HCT116 (cell line): ENCODE measurements at regions not wholly inside any gene's neighbourhood (a gene's known extent, or its start where the extent isn't known, plus 50 kb on each side); places are given as distances from the start of the nearest gene placed in this dataset.

Experiments
- ATAC-seq: fragments of 200-7000 bp; cut with Tn5 transposase; 2 replicates; pipeline ENCODE4 v1.9.1; 2020; ENCODE audit warnings: mild to moderate bottlenecking, moderate library complexity
- BruUV-seq: library from RNA; stranded (reverse); fragments of 400-500 nt; replicated peaks from 2 replicates; lab custom pipeline; 2021; lab: Mats Ljungman, UMichigan
- CTCF ChIA-PET: fragments of 300-600 bp; sonication (Branson Sonifier 250); formaldehyde crosslinking; loops from one replicate; lab custom pipeline; 2021; ENCODE audit warnings: antibody characterized with exemption; lab: Charles Lee
- POLR2A ChIA-PET: fragments of 300-600, 350-600 bp; sonication (Branson Sonifier 250); formaldehyde crosslinking; loops from one replicate; lab custom pipeline; 2021; ENCODE audit warnings: antibody characterized with exemption; lab: Charles Lee
- RAD21 ChIA-PET, 2 experiments: fragments of 300-600 bp; sonication (Branson Sonifier 250); formaldehyde crosslinking; loops; one replicate each; lab custom pipeline; 2023; ENCODE audit warnings: low total read pairs in 2 of 2; ENCODE audit not compliant: uncharacterized antibody in 2 of 2, unreplicated experiment in 2 of 2, low non-redundant PET in 1 of 2; lab: Charles Lee
- DNase-seq: peaks from one replicate; pipeline ENCODE4 v3.0.0-alpha.2; 2010; ENCODE audit warnings: low read depth, low spot score
- H2AFZ ChIP-seq: fragments of 200-600 bp; shearing (Covaris generic), sonication (generic); 2 replicates; pipeline ENCODE4 v1.6.1; 2017; ENCODE audit warnings: low read depth, mixed run types, mixed read lengths, antibody characterized with exemption, low read length; ENCODE audit not compliant: poor library complexity, severe bottlenecking
- H3K27ac ChIP-seq: 2 replicates; pipeline ENCODE4 v1.5.1; 2012; ENCODE audit warnings: low read depth, low read length
- H3K27me3 ChIP-seq: fragments of 200-600 bp; sonication (generic); 2 replicates; pipeline ENCODE4 v1.6.1; 2016; ENCODE audit warnings: mixed run types, low read length, mixed read lengths; ENCODE audit not compliant: insufficient read depth
- H3K36me3 ChIP-seq, 2 experiments: fragments of 200-500 bp in 1 of 2; fragments of 200-600 bp in 1 of 2; sonication (Bioruptor generic) in 1 of 2; sonication (generic) in 1 of 2; 2 replicates each; pipeline versions ENCODE4 v1.5.1 to v1.6.1; 2014 to 2016; ENCODE audit warnings: low read length in 2 of 2, inconsistent platforms in 1 of 2, mixed read lengths in 1 of 2, mixed run types in 1 of 2; ENCODE audit not compliant: insufficient read depth in 2 of 2, control insufficient read depth in 1 of 2
- H3K4me1 ChIP-seq, 2 experiments: fragments of 200-600 bp in 1 of 2; sonication (generic) in 1 of 2; 2 replicates each; pipeline versions ENCODE4 v1.5.1 to v1.6.1; 2012 to 2017; ENCODE audit warnings: low read length in 2 of 2, inconsistent platforms in 1 of 2, mild to moderate bottlenecking in 1 of 2, mixed read lengths in 1 of 2, mixed run types in 1 of 2, moderate library complexity in 1 of 2; ENCODE audit not compliant: insufficient read depth in 2 of 2, control insufficient read depth in 1 of 2
- H3K4me2 ChIP-seq: fragments of 200-600 bp; sonication (generic); 2 replicates; pipeline ENCODE4 v1.6.1; 2017; ENCODE audit warnings: mixed run types, low read length, mixed read lengths
- H3K4me3 ChIP-seq, 2 experiments: fragments of 200-600 bp in 1 of 2; sonication (generic) in 1 of 2; replicated peaks in 1 of 2; 2 replicates each; pipeline ENCODE4 v1.5.1; 2011 to 2016; ENCODE audit warnings: low read length in 2 of 2, control low read depth in 1 of 2, low read depth in 1 of 2, mild to moderate bottlenecking in 1 of 2, mixed read lengths in 1 of 2, mixed run types in 1 of 2
- H3K79me2 ChIP-seq: fragments of 200-600 bp; sonication (generic); 2 replicates; pipeline ENCODE4 v1.6.1; 2017; ENCODE audit warnings: mild to moderate bottlenecking, mixed run types, low read length, moderate library complexity, mixed read lengths; ENCODE audit not compliant: insufficient read depth
- H3K9ac ChIP-seq: fragments of 200-600 bp; sonication (generic); 2 replicates; pipeline ENCODE4 v1.6.1; 2016; ENCODE audit warnings: low read length, mixed read lengths
- H3K9me2 ChIP-seq: fragments of 200-600 bp; sonication (generic), shearing (Covaris generic); 2 replicates; pipeline ENCODE4 v1.6.1; 2017; ENCODE audit warnings: mixed run types, mild to moderate bottlenecking, moderate library complexity; ENCODE audit not compliant: insufficient read depth
- H3K9me3 ChIP-seq, 2 experiments: fragments of 200-500 bp in 1 of 2; fragments of 200-600 bp in 1 of 2; sonication (Bioruptor generic) in 1 of 2; sonication (generic) in 1 of 2; 2 replicates each; pipeline ENCODE4 v1.6.1; 2014 to 2017; ENCODE audit warnings: low read length in 2 of 2, mixed read lengths in 2 of 2, inconsistent platforms in 1 of 2, low read depth in 1 of 2, mild to moderate bottlenecking in 1 of 2, mixed run types in 1 of 2, moderate library complexity in 1 of 2; ENCODE audit not compliant: control insufficient read depth in 1 of 2, insufficient read depth in 1 of 2
- H4K20me1 ChIP-seq: fragments of 200-600 bp; sonication (generic), shearing (Covaris generic); 2 replicates; pipeline ENCODE4 v1.6.1; 2017; ENCODE audit warnings: mixed run types, mild to moderate bottlenecking, moderate library complexity; ENCODE audit not compliant: insufficient read depth
- EGR1 ChIP-seq: IDR thresholded peaks from 2 replicates; pipeline ENCODE4 v1.6.1; 2012; ENCODE audit warnings: low read depth
- ELF1 ChIP-seq: IDR thresholded peaks from 2 replicates; pipeline ENCODE4 v1.6.1; 2012; ENCODE audit warnings: low read depth, borderline replicate concordance
- EZH2 ChIP-seq: fragments of 200-600 bp; sonication (generic); IDR thresholded peaks from 2 replicates; pipeline ENCODE4 v1.6.1; 2017; ENCODE audit warnings: antibody characterized with exemption, mixed run types
- EZH2phosphoT487 ChIP-seq: fragments of 200-600 bp; IDR thresholded peaks from 2 replicates; pipeline ENCODE4 v1.6.1; 2018; ENCODE audit warnings: antibody characterized with exemption, borderline replicate concordance
- FOSL1 ChIP-seq: IDR thresholded peaks from 2 replicates; pipeline ENCODE4 v1.6.1; 2012; ENCODE audit warnings: low read depth
- POLR2AphosphoS5 ChIP-seq: IDR thresholded peaks from 2 replicates; pipeline ENCODE4 v1.6.1; 2011; ENCODE audit warnings: mild to moderate bottlenecking, low read depth, low read length, moderate library complexity
- RAD21 ChIP-seq: IDR thresholded peaks from 2 replicates; pipeline ENCODE4 v1.6.1; 2012; ENCODE audit warnings: low read depth, mild to moderate bottlenecking
- SP1 ChIP-seq: IDR thresholded peaks from 2 replicates; pipeline ENCODE4 v1.6.1; 2012; ENCODE audit warnings: low read depth
- SRF ChIP-seq: IDR thresholded peaks from 2 replicates; pipeline ENCODE4 v1.6.1; 2012; ENCODE audit warnings: low read depth
- TCF7L2 ChIP-seq: IDR thresholded peaks from 2 replicates; pipeline ENCODE4 v1.7.0; 2011; ENCODE audit warnings: borderline replicate concordance, inconsistent platforms; ENCODE audit not compliant: insufficient read depth, insufficient read length; ENCODE audit errors: extremely low read depth
- YY1 ChIP-seq: IDR thresholded peaks from 2 replicates; pipeline ENCODE4 v1.6.1; 2011; ENCODE audit warnings: low read length, low read depth, moderate library complexity, mild to moderate bottlenecking; ENCODE audit not compliant: insufficient replicate concordance; ENCODE audit errors: extremely low read depth
- ZNF274 ChIP-seq: fragments of 200-500 bp; sonication (Bioruptor generic); IDR thresholded peaks from 2 replicates; pipeline ENCODE4 v1.6.1; 2014; ENCODE audit warnings: mild to moderate bottlenecking, low read depth, low read length, inconsistent platforms
- intact Hi-C: fragments of 100-400 bp; cut with micrococcal nuclease; formaldehyde crosslinking; loops from 2 replicates; pipeline ENCODE4 v1.10.0; 2022
- TF ChIP-seq, protein P1 (sequence below): IDR thresholded peaks from 2 replicates; pipeline ENCODE4 v1.6.1; 2012; ENCODE audit warnings: low read depth
- TF ChIP-seq, protein P2 (sequence below), 3 experiments: fragments of 200-600 bp in 1 of 3; sonication (generic) in 1 of 3; IDR thresholded peaks in 2 of 3; conservative IDR thresholded peaks in 1 of 3; 2 replicates each; pipeline ENCODE4 v1.5.1; 2012 to 2017; ENCODE audit warnings: low read depth in 2 of 3, low read length in 2 of 3, antibody characterized with exemption in 1 of 3, borderline replicate concordance in 1 of 3, control low read depth in 1 of 3, mild to moderate bottlenecking in 1 of 3, mixed read lengths in 1 of 3, mixed run types in 1 of 3, moderate library complexity in 1 of 3; ENCODE audit not compliant: insufficient read depth in 1 of 3
- TF ChIP-seq, protein P3 (sequence below): IDR thresholded peaks from 2 replicates; pipeline ENCODE4 v1.6.1; 2012

DNA sequence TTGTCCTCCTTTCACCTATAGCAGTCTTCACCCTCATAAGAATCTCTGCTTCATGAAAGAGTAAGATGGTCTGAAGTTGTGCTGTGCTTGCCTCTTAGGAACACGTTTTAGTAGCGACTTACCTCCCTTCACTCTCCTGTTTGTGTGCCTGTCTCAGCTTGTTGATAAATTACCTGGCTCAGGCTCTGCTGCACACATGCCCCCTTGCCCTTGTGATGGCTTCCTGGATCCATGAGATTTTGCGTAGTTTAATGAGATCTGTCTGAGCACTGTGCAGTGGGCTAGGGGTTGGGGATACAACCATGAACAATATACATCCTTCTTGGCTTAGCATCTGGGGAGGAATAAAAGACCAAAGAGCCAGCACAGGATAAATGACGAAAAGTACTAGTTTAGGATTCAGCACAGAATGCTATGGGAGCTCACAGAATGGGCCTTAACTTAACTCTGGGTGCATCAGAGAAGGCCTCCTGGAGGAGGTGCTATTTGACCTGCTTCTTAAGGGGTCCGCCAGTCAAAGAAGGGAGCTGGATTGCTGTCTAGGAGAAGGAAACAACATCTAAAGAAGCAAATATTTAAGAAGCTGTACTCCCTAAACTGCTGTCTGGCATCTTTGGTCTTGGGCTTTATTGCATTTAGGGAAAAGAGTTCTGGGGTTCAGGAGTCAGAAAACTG, 175.7 kb upstream of the PLXNA2 start:
- H3K79me2 ChIP-seq = no peaks in the 10 kb centered on the region
- no peak overlapping the region for H3K27ac ChIP-seq
- H3K4me3 ChIP-seq = no peak overlapping the region
- DNase-seq (no peak), ATAC-seq (no peak)
- CTCF ChIA-PET = no interaction called here
- H3K4me1 ChIP-seq = no peaks in the 10 kb centered on the region
- H2AFZ ChIP-seq = no peak overlapping the region
- intact Hi-C loops = no loop called here
- H3K9me2 ChIP-seq = no peaks in the 10 kb centered on the region
- no peak for TF ChIP-seq YY1
- TF ChIP-seq ZNF274 = no peak
- TF ChIP-seq, protein P1, sequence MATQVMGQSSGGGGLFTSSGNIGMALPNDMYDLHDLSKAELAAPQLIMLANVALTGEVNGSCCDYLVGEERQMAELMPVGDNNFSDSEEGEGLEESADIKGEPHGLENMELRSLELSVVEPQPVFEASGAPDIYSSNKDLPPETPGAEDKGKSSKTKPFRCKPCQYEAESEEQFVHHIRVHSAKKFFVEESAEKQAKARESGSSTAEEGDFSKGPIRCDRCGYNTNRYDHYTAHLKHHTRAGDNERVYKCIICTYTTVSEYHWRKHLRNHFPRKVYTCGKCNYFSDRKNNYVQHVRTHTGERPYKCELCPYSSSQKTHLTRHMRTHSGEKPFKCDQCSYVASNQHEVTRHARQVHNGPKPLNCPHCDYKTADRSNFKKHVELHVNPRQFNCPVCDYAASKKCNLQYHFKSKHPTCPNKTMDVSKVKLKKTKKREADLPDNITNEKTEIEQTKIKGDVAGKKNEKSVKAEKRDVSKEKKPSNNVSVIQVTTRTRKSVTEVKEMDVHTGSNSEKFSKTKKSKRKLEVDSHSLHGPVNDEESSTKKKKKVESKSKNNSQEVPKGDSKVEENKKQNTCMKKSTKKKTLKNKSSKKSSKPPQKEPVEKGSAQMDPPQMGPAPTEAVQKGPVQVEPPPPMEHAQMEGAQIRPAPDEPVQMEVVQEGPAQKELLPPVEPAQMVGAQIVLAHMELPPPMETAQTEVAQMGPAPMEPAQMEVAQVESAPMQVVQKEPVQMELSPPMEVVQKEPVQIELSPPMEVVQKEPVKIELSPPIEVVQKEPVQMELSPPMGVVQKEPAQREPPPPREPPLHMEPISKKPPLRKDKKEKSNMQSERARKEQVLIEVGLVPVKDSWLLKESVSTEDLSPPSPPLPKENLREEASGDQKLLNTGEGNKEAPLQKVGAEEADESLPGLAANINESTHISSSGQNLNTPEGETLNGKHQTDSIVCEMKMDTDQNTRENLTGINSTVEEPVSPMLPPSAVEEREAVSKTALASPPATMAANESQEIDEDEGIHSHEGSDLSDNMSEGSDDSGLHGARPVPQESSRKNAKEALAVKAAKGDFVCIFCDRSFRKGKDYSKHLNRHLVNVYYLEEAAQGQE = no peak
- TF ChIP-seq, protein P2, sequence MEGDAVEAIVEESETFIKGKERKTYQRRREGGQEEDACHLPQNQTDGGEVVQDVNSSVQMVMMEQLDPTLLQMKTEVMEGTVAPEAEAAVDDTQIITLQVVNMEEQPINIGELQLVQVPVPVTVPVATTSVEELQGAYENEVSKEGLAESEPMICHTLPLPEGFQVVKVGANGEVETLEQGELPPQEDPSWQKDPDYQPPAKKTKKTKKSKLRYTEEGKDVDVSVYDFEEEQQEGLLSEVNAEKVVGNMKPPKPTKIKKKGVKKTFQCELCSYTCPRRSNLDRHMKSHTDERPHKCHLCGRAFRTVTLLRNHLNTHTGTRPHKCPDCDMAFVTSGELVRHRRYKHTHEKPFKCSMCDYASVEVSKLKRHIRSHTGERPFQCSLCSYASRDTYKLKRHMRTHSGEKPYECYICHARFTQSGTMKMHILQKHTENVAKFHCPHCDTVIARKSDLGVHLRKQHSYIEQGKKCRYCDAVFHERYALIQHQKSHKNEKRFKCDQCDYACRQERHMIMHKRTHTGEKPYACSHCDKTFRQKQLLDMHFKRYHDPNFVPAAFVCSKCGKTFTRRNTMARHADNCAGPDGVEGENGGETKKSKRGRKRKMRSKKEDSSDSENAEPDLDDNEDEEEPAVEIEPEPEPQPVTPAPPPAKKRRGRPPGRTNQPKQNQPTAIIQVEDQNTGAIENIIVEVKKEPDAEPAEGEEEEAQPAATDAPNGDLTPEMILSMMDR (IDR thresholded peaks at IDR 0.05 in 2 of 3, conservative IDR thresholded peaks at IDR 0.05 in 1 of 3; ENCODE audit: borderline replicate concordance in 1 of 3, insufficient read depth in 1 of 3, low read depth in 2 of 3, low read length in 2 of 3) = no peak
- TF ChIP-seq SP1 = no peak
- no peak for TF ChIP-seq FOSL1
- TF ChIP-seq EZH2 = no peak
- no peak for TF ChIP-seq POLR2AphosphoS5
- TF ChIP-seq, protein P3, sequence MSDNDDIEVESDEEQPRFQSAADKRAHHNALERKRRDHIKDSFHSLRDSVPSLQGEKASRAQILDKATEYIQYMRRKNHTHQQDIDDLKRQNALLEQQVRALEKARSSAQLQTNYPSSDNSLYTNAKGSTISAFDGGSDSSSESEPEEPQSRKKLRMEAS = no peak
- no peak for TF ChIP-seq ELF1
- TF ChIP-seq EZH2phosphoT487 = no peak
- no peak for TF ChIP-seq TCF7L2
- no peak for TF ChIP-seq EGR1
- no peak for TF ChIP-seq RAD21
- no peak for TF ChIP-seq SRF
- RAD21 ChIA-PET = no interaction called here
- H3K4me2 ChIP-seq = no peak overlapping the region
- H4K20me1 ChIP-seq = no peaks in the 10 kb centered on the region
- BruUV-seq = no TSS peak
- no peaks in the 10 kb centered on the region for H3K36me3 ChIP-seq
- 0 out of 2 replicates have a peak, but pooled peaks cover 5% of the 10 kb centered on the region for H3K27me3 ChIP-seq
- no peak overlapping the region for H3K9ac ChIP-seq
- POLR2A ChIA-PET = no interaction called here
- H3K9me3 ChIP-seq = no peaks in the 10 kb centered on the region
